Fibroblast of mammary gland (primary cell): ENCODE measurements at regions not wholly inside any gene's neighbourhood (a gene's known extent, or its start where the extent isn't known, plus 50 kb on each side); places are given as distances from the start of the nearest gene placed in this dataset.
"Not testable (repeated sequence)": the region's sequence is repeated elsewhere in the genome, so short reads cannot be mapped to it uniquely, and the experiment has no call there.

Experiments
- DNase-seq: peaks from one replicate; pipeline ENCODE4 v3.0.0-alpha.2; 2010; ENCODE audit warnings: low read depth
- H3K4me3 ChIP-seq: 2 replicates; pipeline ENCODE4 v1.5.1; 2011; ENCODE audit warnings: low read depth, mild to moderate bottlenecking, low read length, moderate library complexity; ENCODE audit not compliant: control insufficient read depth

DNA sequence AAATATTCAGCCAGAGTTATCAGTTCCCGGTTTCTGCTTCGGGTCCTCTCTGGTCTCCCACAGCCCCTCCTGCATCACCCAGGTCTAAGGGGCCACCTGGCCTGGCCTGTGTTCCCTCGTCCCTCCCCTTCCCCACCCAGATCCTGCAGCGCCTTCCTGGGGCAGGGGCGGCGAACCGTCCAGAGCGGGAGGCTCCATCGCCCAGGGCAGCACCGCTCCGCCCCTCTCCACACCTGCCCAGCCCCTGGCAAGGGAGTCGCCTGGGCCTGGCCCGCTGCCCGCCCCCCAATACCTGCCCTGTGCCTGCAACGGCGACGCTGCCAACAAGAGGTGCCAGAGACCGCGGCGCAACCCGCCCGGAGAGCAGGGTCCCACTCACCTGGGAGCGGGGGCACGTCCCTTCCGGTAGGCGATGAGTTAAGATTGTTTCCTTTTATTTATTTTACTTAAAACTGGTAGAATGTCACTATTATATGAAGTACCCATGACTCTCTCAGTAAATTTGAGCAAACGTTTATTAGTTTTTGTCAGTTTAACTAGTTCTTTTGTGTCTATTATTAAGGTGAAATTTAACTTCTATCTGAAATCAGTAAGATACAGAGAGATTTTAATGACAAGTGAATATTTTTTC is 1641.1 kb downstream of the SPATA31A7 start:
- not testable (repeated sequence) for DNase-seq, H3K4me3 ChIP-seq

- DNase-seq, H3K4me3 ChIP-seq: not testable (repeated sequence)
These were observed 1643.7 kb downstream of the SPATA31A7 start for GRCh38 chr9:62833323-62834200.

DNA sequence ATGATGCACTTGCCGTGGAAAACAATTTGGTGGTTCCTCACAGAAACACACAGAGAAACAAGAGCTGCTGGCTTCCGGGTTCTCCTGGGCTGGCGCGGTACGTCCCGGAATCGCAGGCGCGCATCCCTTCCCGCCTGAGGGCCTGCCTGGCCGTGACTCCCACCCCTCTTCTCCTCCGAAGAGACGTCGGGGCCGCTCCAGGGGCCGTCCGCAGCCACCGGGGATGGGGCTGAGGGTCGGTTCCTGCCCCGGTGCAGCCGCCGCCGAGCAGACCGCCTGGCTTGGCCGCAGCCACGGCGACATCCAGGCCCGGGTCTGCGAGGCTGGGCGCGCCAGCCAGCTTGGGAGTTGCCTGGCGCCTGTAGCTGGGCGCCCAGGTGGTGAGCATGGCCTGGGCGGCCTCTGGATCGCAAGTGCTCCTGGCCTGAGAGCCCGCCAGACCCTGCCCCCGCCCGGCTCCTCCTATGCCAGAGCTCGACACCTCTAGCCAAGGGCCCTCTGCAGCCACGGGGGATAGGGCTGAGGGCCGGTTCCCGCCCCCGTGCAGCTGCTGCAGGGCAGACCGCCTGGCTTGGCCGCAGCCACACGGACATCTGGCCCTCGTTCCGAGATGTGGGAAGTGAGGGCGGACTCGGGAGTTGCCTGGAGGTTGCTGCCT is 1647.5 kb downstream of the SPATA31A7 start:
- not testable (repeated sequence) for H3K4me3 ChIP-seq
- peak; percentile 23 for DNase-seq

- peak overlapping the region; percentile 37 for H3K4me3 ChIP-seq
- peak; percentile 69 for DNase-seq
These were observed 1648.3 kb downstream of the SPATA31A7 start for GRCh38 chr9:62838024-62838718.

DNA sequence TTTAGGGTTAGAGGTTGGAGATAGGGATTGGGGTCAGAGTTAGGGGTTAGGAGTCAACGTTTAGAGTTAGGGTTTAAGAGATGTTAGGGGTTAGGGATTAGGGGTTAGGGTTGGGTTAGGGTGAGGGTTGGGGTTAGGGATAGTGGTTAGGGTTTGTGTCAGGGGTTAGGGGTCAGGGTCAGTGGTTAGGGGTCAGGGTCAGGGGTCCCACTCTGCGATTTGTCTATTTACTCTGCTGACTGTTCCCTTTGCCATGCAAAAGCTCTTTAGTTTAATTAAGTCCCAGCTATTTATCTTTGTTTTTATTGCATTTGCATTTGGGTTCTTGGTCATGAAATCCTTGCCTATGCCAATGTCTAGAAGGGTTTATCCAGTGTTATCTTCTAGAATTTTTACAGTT is 1649.3 kb downstream of the SPATA31A7 start:
- not testable (repeated sequence) for H3K4me3 ChIP-seq

GRCh38 chr9:62843145-62843544 is 1653.3 kb downstream of the SPATA31A7 start:
- not testable (repeated sequence) for H3K4me3 ChIP-seq, DNase-seq

More for the DNA sequence above, 1649.3 kb downstream of the SPATA31A7 start:
- not testable (repeated sequence) for DNase-seq

DNA sequence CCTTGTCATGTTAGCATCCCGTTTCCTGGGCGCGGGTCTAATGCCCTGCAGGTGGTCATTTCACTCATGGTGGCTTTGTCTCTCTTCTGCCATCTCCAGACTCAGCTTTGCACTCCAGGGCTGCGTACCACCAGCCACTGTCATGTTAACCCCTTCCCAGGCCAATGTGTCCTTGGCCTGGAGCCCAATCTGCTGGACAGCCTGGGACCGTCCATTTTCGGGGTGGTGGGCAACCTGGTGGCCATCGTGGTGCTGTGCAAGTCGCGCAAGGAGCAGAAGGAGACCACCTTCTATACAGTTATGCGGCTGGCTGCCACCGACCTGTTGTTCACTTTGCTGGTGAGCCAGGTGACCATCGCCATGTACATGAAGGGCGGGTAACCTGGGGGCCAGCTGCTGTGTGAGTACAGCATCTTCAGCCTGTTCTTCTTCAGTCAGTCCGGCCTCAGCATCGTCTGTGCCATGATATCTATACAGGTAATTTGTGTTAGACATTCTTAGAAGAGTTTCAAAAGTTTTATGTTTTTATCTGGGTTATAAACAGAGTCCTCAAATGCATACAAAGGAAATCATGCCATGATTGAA is 1654.0 kb downstream of the SPATA31A7 start:
- H3K4me3 ChIP-seq, DNase-seq: not testable (repeated sequence)

GRCh38 chr9:62844681-62845185 is 1654.9 kb downstream of the SPATA31A7 start:
- not testable (repeated sequence) for H3K4me3 ChIP-seq, DNase-seq

GRCh38 chr9:62848258-62848657 is 1658.4 kb downstream of the SPATA31A7 start:
- H3K4me3 ChIP-seq, DNase-seq: not testable (repeated sequence)

GRCh38 chr9:62849991-62850390 is 1660.2 kb downstream of the SPATA31A7 start:
- H3K4me3 ChIP-seq, DNase-seq: not testable (repeated sequence)

DNA sequence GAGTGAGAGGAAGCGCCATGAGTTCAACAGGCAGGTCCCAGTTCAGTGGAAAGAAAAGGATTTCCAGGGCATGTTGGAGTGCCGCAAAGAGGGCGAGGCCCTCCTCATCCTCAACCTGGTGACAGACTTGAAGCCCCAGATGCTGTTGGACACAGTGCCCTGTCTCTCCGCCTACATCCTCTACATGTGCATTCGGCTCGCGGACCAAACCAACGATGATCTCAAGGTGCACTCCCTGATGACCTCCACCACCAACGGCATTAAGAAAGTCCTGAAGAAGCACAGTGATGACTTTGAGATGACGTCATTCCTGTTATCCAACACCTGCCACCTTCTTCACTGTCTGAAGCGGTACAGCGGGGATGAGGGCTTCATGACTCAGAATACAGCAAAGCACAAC is 1667.4 kb downstream of the SPATA31A7 start:
- H3K4me3 ChIP-seq, DNase-seq: not testable (repeated sequence)

- not testable (repeated sequence) for DNase-seq, H3K4me3 ChIP-seq
These were observed 1668.4 kb downstream of the SPATA31A7 start for GRCh38 chr9:62858240-62858639.

DNA sequence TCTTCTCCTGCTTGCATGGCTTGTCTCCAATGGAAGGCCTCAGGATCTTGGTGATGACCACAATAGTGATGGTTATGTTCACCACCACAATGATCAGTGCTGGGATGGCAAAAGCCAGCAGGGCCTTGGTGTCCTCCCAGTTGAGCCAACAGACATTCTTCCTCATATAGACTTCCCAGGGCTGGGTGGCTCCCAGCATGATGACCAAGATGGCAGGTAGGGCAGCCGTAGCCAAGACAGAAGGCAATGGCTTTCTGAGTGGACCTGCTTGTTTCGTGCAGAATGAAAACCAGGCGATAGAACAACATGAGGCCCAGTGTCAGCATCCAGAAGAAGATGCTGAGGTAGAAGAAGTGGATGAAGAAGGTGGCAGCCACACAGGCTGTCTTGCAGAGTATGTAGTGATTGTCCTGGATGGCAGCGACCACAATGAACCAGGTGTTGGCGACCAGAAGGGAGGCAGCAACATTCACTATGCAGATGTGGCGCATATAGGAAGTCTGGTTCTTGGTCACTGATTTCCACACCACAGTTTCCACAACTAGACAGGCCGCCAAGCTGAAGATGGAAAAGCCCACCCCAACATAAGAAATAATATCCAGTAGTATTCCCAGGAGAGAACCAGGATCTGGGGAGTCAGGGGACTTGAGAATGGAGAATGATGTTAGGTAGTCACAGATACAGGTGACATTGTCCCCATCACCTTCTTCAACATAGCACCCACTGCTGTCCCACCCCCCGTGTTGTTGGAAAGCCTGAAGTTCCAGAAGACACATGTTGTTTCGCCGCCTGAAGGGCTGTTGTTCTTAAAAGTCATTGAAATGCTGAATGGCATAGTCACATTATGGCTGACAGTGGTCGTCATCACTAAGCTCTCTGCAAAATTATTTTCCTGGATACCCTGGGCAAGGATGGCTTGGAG is 1671.4 kb downstream of the SPATA31A7 start:
- DNase-seq, H3K4me3 ChIP-seq: not testable (repeated sequence)

GRCh38 chr9:62862180-62862579 is 1672.3 kb downstream of the SPATA31A7 start:
- H3K4me3 ChIP-seq, DNase-seq: not testable (repeated sequence)

- not testable (repeated sequence) for H3K4me3 ChIP-seq, DNase-seq
These were observed 1673.5 kb downstream of the SPATA31A7 start for GRCh38 chr9:62863319-62863718.

GRCh38 chr9:62863867-62864266 is 1674.0 kb downstream of the SPATA31A7 start:
- not testable (repeated sequence) for DNase-seq, H3K4me3 ChIP-seq
